Gastroesophageal sphincter (tissue), 3 donors: ENCODE measurements at regions not wholly inside any gene's neighbourhood (a gene's known extent, or its start where the extent isn't known, plus 50 kb on each side); places are given as distances from the start of the nearest gene placed in this dataset.

Experiments used
- EP300 ChIP-seq: sonication (generic); formaldehyde crosslinking; IDR thresholded peaks from one replicate; pipeline ENCODE4 v1.6.1; 2017; ENCODE audit warnings: antibody characterized with exemption, mild to moderate bottlenecking
- POLR2A ChIP-seq, 2 donors: fragments of 450-650 bp; IDR thresholded peaks; one replicate each; pipeline ENCODE4 v1.6.1; 2017; ENCODE audit warnings: antibody characterized with exemption in 2 of 2, mild to moderate bottlenecking in 2 of 2, moderate library complexity in 1 of 2
- POLR2AphosphoS5 ChIP-seq: sonication (generic); formaldehyde crosslinking; IDR thresholded peaks from one replicate; pipeline ENCODE4 v1.6.1; 2017; ENCODE audit warnings: antibody characterized with exemption
- TF ChIP-seq, protein P1 (sequence below), 4 experiments: fragments of 200-600 bp in 2 of 4; fragments of 450-650 bp in 2 of 4; sonication (generic) in 1 of 4; IDR thresholded peaks; one replicate each; pipeline ENCODE4 v1.5.1; 2017 to 2019; ENCODE audit warnings: antibody characterized with exemption in 4 of 4, mild to moderate bottlenecking in 2 of 4, moderate library complexity in 2 of 4

DNA sequence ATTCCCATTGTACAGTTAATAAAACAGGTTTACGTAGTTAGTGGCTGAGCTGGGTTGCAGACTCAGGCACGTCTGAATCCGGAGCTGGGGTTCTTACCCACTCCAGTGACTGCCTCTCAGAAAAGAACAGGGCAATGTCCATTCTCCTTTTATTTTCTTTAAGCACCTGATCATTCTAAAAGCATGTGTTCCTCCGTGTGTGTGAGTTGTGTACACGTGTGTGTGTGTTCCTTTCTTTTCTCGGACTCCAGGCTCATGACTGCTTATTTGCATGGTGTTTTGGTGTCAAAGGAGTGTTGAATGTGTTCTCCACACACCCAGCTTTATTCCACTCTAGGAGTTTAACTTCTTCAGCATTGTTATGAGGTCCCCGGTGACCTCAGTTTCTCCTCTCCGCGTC lies 260.1 kb downstream of the SNX10 start:
- TF ChIP-seq POLR2AphosphoS5 (no peak), POLR2A (IDR thresholded peaks at IDR 0.05) (no peak), EP300 (no peak)
- TF ChIP-seq, protein P1, sequence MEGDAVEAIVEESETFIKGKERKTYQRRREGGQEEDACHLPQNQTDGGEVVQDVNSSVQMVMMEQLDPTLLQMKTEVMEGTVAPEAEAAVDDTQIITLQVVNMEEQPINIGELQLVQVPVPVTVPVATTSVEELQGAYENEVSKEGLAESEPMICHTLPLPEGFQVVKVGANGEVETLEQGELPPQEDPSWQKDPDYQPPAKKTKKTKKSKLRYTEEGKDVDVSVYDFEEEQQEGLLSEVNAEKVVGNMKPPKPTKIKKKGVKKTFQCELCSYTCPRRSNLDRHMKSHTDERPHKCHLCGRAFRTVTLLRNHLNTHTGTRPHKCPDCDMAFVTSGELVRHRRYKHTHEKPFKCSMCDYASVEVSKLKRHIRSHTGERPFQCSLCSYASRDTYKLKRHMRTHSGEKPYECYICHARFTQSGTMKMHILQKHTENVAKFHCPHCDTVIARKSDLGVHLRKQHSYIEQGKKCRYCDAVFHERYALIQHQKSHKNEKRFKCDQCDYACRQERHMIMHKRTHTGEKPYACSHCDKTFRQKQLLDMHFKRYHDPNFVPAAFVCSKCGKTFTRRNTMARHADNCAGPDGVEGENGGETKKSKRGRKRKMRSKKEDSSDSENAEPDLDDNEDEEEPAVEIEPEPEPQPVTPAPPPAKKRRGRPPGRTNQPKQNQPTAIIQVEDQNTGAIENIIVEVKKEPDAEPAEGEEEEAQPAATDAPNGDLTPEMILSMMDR (IDR thresholded peaks at IDR 0.05), result no peak
